ENCODE measurements at regions not wholly inside any gene's neighbourhood (a gene's known extent, or its start where the extent isn't known, plus 50 kb on each side); places are given as distances from the start of the nearest gene placed in this dataset.
"Not testable (repeated sequence)": the region's sequence is repeated elsewhere in the genome, so short reads cannot be mapped to it uniquely, and the experiment has no call there.

- TF ChIP-seq CTCF (IDR thresholded peaks at IDR 0.05) = no peak
- TF ChIP-seq ZFX (IDR thresholded peaks at IDR 0.05; ENCODE audit: borderline replicate concordance) = no peak
- no peak overlapping the region for H3K27ac ChIP-seq
These were observed 604.0 kb upstream of the ADGRB3 start for GRCh38 chr6:68031054-68031453.

GRCh38 chr6:68026483-68026882 is 608.6 kb upstream of the ADGRB3 start:
- TF ChIP-seq CTCF (IDR thresholded peaks at IDR 0.05) (no peak), ZFX (IDR thresholded peaks at IDR 0.05; ENCODE audit: borderline replicate concordance) (no peak)
- H3K27ac ChIP-seq = no peak overlapping the region

GRCh38 chr6:68025764-68026163 is 609.3 kb upstream of the ADGRB3 start:
- H3K27ac ChIP-seq = no peak overlapping the region
- no peak for TF ChIP-seq CTCF (IDR thresholded peaks at IDR 0.05)
- no peak for TF ChIP-seq ZFX (IDR thresholded peaks at IDR 0.05; ENCODE audit: borderline replicate concordance)

- H3K27ac ChIP-seq = no peak overlapping the region
- TF ChIP-seq ZFX (IDR thresholded peaks at IDR 0.05; ENCODE audit: borderline replicate concordance) = no peak
- TF ChIP-seq CTCF (IDR thresholded peaks at IDR 0.05) = no peak
These were observed 610.4 kb upstream of the ADGRB3 start for GRCh38 chr6:68024570-68025269.

- not testable (repeated sequence) for H3K27ac ChIP-seq
These were observed 612.1 kb upstream of the ADGRB3 start for GRCh38 chr6:68022968-68023367.

GRCh38 chr6:68013780-68014515 is 621.1 kb upstream of the ADGRB3 start:
- no peak overlapping the region for H3K27ac ChIP-seq
- TF ChIP-seq CTCF (IDR thresholded peaks at IDR 0.05) (no peak), ZFX (IDR thresholded peaks at IDR 0.05; ENCODE audit: borderline replicate concordance) (no peak)

GRCh38 chr6:68012822-68013221 is 622.3 kb upstream of the ADGRB3 start:
- no peak overlapping the region for H3K27ac ChIP-seq
- no peak for TF ChIP-seq ZFX (IDR thresholded peaks at IDR 0.05; ENCODE audit: borderline replicate concordance)
- no peak for TF ChIP-seq CTCF (IDR thresholded peaks at IDR 0.05)
